ENCODE measurements at regions not wholly inside any gene's neighbourhood (a gene's known extent, or its start where the extent isn't known, plus 50 kb on each side); places are given as distances from the start of the nearest gene placed in this dataset.

- TF ChIP-seq SP1 (IDR thresholded peaks at IDR 0.05), result no peak
- TF ChIP-seq PKNOX1 (IDR thresholded peaks at IDR 0.05), result no peak
- TF ChIP-seq HDGF (IDR thresholded peaks at IDR 0.05; ENCODE audit: borderline replicate concordance), result no peak
- no peak for TF ChIP-seq BHLHE40 (IDR thresholded peaks at IDR 0.05; ENCODE audit: borderline replicate concordance)
- TF ChIP-seq FOXM1 (IDR thresholded peaks at IDR 0.05; ENCODE audit: borderline replicate concordance), result no peak
- no peak for TF ChIP-seq NFRKB (IDR thresholded peaks at IDR 0.05)
Measured at GRCh38 chr2:67091681-67092080, 305.5 kb upstream of the ETAA1 start.

Data from HEK293T (cell line).